ENCODE measurements at regions not wholly inside any gene's neighbourhood (a gene's known extent, or its start where the extent isn't known, plus 50 kb on each side); places are given as distances from the start of the nearest gene placed in this dataset.
"Not testable (repeated sequence)": the region's sequence is repeated elsewhere in the genome, so short reads cannot be mapped to it uniquely, and the experiment has no call there.

DNA sequence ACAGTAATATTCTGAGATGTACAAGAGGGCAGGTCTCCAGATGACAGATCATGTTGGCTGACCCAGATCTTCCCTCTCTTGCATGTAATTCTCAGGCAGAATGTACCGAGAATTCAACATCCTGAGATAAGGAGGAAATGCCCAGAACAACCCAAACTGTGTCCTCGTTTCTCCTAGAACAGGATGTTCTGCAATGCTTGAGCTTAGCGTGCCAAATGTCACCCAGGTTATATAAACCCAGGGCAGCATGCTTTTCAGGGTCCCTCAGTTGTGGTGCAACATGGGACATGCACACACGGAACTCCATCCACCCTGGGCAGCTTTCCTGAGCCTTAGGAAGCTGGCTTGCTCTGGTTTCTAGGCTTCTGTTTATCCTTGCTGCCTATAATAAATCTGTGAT lies 102.1 kb upstream of the CMC1 start:
- no peak for DNase-seq (ENCODE audit: low read depth in 1 of 2, low spot score in 1 of 2)

DNA sequence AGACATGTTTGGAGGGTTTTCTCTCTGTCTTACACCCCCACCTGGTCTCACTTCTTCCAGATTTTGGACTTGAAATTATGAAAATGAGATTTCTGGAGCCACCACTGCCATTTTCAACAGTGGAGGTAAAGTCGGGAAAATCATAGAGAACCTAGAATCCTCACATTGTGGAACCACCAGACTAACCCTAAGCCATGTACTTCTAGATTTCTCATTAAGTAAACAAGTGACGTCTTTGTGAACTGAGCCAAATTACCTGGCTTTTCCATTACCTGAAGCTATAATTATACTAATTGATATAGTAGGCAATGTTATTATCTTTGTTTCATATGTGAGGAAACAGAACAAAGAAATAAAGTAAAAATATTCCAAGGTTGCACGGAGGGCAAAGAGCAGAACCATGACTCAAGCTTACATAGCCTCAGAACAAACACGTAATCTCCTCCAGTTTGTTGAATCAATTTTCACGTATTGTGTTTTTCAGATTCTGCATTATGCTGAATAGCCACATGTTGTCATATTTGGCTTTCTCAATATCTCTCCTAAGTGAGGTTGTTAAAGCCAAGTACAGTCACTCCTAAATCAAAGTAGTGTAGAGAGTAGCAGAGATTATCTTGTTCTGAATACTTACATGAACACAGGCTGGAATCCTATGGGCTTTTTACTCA lies 101.3 kb upstream of the CMC1 start:
- DNase-seq (ENCODE audit: low read depth in 1 of 2, low spot score in 1 of 2), result no peak

DNA sequence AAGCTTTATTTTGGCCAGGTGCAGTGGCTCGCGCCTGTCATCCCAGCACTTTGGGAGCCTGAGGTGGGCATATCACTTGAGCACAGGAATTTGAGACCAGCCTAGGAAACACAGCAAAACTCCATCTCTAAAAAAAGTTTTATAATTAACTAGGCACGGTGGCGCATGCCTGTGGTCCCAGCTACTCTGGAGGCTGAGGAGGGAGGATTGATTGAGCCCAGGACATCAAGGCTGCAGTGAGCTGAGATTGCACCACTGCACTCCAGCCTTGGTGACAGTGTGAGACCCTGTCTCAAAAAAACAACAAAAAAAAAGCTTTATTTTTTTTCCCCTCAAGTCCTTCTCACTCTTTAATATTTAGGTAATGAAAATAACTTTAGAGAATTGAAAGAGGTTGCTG lies 100.8 kb upstream of the CMC1 start:
- no peak for DNase-seq (ENCODE audit: low read depth in 1 of 2, low spot score in 1 of 2)

- DNase-seq (ENCODE audit: low read depth in 1 of 2, low spot score in 1 of 2), result no peak
These were observed 91.5 kb upstream of the CMC1 start for GRCh38 chr3:28149960-28150359.

GRCh38 chr3:28150465-28151206 lies 90.8 kb upstream of the CMC1 start:
- DNase-seq (ENCODE audit: low read depth in 1 of 2, low spot score in 1 of 2), result no peak

DNA sequence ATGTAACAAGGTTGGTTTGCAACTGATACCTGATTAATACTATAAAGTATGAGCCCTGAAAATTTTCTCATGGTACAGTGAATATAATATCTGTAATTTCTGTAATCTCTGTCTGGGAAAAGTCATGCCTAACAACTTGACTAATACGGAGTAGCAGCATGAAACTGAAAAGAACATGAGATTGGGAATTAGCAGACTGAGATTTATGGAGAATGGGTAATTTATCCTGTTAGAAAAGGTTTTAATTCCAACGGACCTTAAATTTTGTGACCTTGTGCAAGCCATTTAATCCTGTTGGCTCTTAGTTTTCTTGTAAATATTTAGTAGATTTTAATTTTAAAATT lies 90.2 kb upstream of the CMC1 start:
- no peak for DNase-seq (ENCODE audit: low read depth in 1 of 2, low spot score in 1 of 2)

DNA sequence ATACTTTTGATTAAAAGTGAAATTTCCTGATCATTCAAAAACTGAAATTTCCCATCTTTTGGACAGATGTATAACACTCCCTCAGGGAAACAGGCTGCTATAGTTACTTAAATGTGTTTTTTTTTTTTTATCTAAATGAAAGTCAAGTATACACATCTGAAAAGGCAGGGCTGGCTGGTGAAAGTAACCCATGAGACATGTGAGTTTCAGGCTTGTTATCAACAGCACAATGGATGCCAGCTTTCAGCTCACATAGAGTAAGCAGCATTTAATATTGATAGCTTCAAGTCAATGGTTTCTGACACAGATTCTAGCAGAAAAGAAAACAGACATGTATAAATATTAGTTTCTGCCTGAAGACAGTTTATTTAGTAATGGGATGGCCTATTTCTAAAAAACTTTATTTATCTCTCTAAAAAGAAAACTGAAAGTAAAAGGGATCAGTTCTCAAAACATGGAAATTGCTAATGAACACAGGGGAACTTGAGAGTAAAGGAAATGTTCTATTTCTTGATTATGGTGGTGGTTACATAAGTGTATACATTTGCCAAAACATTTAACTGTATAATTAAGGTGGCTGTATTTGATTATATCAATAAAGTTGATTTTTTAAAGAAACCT lies 89.7 kb upstream of the CMC1 start:
- DNase-seq (ENCODE audit: low read depth in 1 of 2, low spot score in 1 of 2), result no peak

GRCh38 chr3:28155631-28156030 lies 85.8 kb upstream of the CMC1 start:
- no peak for DNase-seq (ENCODE audit: low read depth in 1 of 2, low spot score in 1 of 2)

DNA sequence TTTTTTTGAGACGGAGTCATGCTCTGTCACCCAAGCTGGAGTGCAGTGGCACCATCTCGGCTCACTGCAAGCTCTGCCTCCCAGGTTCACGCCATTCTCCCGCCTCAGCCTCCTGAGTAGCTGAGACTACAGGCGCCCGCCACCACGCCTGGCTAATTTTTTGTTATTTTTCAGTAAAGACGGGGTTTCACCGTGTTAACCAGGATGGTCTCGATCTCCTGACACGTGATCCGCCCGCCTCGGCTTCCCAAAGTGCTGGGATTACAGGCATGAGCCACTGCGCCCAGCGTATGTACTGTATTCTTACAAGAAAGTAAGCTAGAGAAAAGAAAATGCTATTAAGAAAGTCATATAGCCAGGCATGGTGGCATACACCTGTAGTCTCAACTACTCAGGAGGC lies 84.8 kb upstream of the CMC1 start:
- not testable (repeated sequence) for DNase-seq (ENCODE audit: low read depth in 1 of 2, low spot score in 1 of 2)

GRCh38 chr3:28171962-28172361 lies 69.5 kb upstream of the CMC1 start:
- DNase-seq (ENCODE audit: low read depth in 1 of 2, low spot score in 1 of 2), result no peak

- no peak for DNase-seq (ENCODE audit: low read depth in 1 of 2, low spot score in 1 of 2)
These were observed 68.7 kb upstream of the CMC1 start for GRCh38 chr3:28172748-28173147.

- DNase-seq (ENCODE audit: low read depth in 1 of 2, low spot score in 1 of 2), result no peak
These were observed 67.6 kb upstream of the CMC1 start for GRCh38 chr3:28173836-28174235.

DNA sequence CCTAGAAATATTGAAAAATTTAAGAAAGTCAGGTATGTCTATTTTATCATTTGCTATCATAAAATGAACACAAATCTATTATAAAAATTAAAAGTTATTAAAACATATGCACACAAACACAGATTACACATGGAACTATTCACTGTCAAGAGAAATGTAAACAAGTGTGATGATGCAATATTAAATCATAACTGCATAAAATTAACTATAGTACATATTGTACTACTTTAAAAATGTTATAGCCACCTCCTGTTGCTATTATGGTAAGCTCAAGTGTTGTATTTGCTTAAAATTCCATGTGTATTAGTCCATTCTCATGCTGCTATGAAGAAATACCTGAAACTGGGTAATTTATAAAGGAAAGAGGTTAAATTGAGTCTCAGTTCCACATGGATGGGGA lies 54.7 kb upstream of the CMC1 start:
- DNase-seq (ENCODE audit: low read depth in 1 of 2, low spot score in 1 of 2), result no peak

DNA sequence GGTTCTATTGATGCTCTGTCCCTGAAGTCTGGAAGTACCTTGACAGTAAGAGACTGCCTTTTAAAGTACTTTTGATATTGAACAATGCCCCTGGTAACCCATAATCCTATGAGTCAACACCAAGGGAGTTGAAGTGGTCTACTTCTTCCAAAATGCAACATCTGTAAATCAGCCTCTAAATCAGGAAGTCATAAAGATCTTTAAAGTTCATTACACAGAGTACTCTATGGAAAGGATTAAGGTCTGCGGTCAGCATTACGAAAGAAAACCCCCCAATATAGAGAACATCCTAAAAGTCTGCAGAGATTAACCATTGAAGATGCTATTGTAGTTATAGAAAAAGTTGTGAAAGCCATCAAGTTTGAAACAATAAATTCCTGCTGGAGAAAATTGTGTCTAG lies 52.7 kb upstream of the CMC1 start:
- DNase-seq (ENCODE audit: low read depth in 1 of 2, low spot score in 1 of 2), result no peak

GRCh38 chr3:28191363-28191762 lies 50.1 kb upstream of the CMC1 start:
- no peak for DNase-seq (ENCODE audit: low read depth in 1 of 2, low spot score in 1 of 2)
